K562 (cell line): ENCODE measurements at regions not wholly inside any gene's neighbourhood (a gene's known extent, or its start where the extent isn't known, plus 50 kb on each side); places are given as distances from the start of the nearest gene placed in this dataset.

Source experiments
- GMEB1 ChIP-seq: fragments of 250-450 bp; sonication (Bioruptor Pico); IDR thresholded peaks from 2 replicates; pipeline ENCODE4 v1.4.0; 2020; ENCODE audit warnings: mild to moderate bottlenecking
- PML ChIP-seq: IDR thresholded peaks from 2 replicates; pipeline ENCODE4 v1.6.1; 2012; ENCODE audit warnings: low read length, inconsistent platforms
- SLC30A9 ChIP-seq: fragments of 250-450 bp; sonication (Bioruptor Pico); IDR thresholded peaks from 2 replicates; pipeline ENCODE4 v1.8.0; 2022; ENCODE audit warnings: mild to moderate bottlenecking, moderate library complexity
- SMARCA4 ChIP-seq: fragments of 450-650 bp; IDR thresholded peaks from 2 replicates; pipeline ENCODE4 v1.6.1; 2016
- TBL1XR1 ChIP-seq, 2 experiments: IDR thresholded peaks; 2 replicates each; pipeline ENCODE4 v1.6.1; 2012; ENCODE audit warnings: improper control_type of control experiment in 2 of 2, low read length in 2 of 2, mild to moderate bottlenecking in 1 of 2
- TF ChIP-seq, protein P1 (sequence below): fragments of 200-600 bp; sonication (generic); IDR thresholded peaks from one replicate; pipeline ENCODE4 v1.6.1; 2012; ENCODE audit warnings: mild to moderate bottlenecking, low read depth, low read length, inconsistent platforms

- no peak for TF ChIP-seq TBL1XR1 (IDR thresholded peaks at IDR 0.05; ENCODE audit: low read length in 2 of 2)
- TF ChIP-seq SMARCA4 = no peak
- no peak for TF ChIP-seq GMEB1 (CRISPR knock-in tag)
- no peak for TF ChIP-seq PML
- TF ChIP-seq, protein P1, sequence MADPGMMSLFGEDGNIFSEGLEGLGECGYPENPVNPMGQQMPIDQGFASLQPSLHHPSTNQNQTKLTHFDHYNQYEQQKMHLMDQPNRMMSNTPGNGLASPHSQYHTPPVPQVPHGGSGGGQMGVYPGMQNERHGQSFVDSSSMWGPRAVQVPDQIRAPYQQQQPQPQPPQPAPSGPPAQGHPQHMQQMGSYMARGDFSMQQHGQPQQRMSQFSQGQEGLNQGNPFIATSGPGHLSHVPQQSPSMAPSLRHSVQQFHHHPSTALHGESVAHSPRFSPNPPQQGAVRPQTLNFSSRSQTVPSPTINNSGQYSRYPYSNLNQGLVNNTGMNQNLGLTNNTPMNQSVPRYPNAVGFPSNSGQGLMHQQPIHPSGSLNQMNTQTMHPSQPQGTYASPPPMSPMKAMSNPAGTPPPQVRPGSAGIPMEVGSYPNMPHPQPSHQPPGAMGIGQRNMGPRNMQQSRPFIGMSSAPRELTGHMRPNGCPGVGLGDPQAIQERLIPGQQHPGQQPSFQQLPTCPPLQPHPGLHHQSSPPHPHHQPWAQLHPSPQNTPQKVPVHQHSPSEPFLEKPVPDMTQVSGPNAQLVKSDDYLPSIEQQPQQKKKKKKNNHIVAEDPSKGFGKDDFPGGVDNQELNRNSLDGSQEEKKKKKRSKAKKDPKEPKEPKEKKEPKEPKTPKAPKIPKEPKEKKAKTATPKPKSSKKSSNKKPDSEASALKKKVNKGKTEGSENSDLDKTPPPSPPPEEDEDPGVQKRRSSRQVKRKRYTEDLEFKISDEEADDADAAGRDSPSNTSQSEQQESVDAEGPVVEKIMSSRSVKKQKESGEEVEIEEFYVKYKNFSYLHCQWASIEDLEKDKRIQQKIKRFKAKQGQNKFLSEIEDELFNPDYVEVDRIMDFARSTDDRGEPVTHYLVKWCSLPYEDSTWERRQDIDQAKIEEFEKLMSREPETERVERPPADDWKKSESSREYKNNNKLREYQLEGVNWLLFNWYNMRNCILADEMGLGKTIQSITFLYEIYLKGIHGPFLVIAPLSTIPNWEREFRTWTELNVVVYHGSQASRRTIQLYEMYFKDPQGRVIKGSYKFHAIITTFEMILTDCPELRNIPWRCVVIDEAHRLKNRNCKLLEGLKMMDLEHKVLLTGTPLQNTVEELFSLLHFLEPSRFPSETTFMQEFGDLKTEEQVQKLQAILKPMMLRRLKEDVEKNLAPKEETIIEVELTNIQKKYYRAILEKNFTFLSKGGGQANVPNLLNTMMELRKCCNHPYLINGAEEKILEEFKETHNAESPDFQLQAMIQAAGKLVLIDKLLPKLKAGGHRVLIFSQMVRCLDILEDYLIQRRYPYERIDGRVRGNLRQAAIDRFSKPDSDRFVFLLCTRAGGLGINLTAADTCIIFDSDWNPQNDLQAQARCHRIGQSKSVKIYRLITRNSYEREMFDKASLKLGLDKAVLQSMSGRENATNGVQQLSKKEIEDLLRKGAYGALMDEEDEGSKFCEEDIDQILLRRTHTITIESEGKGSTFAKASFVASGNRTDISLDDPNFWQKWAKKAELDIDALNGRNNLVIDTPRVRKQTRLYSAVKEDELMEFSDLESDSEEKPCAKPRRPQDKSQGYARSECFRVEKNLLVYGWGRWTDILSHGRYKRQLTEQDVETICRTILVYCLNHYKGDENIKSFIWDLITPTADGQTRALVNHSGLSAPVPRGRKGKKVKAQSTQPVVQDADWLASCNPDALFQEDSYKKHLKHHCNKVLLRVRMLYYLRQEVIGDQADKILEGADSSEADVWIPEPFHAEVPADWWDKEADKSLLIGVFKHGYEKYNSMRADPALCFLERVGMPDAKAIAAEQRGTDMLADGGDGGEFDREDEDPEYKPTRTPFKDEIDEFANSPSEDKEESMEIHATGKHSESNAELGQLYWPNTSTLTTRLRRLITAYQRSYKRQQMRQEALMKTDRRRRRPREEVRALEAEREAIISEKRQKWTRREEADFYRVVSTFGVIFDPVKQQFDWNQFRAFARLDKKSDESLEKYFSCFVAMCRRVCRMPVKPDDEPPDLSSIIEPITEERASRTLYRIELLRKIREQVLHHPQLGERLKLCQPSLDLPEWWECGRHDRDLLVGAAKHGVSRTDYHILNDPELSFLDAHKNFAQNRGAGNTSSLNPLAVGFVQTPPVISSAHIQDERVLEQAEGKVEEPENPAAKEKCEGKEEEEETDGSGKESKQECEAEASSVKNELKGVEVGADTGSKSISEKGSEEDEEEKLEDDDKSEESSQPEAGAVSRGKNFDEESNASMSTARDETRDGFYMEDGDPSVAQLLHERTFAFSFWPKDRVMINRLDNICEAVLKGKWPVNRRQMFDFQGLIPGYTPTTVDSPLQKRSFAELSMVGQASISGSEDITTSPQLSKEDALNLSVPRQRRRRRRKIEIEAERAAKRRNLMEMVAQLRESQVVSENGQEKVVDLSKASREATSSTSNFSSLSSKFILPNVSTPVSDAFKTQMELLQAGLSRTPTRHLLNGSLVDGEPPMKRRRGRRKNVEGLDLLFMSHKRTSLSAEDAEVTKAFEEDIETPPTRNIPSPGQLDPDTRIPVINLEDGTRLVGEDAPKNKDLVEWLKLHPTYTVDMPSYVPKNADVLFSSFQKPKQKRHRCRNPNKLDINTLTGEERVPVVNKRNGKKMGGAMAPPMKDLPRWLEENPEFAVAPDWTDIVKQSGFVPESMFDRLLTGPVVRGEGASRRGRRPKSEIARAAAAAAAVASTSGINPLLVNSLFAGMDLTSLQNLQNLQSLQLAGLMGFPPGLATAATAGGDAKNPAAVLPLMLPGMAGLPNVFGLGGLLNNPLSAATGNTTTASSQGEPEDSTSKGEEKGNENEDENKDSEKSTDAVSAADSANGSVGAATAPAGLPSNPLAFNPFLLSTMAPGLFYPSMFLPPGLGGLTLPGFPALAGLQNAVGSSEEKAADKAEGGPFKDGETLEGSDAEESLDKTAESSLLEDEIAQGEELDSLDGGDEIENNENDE = no peak
- no peak for TF ChIP-seq SLC30A9 (CRISPR knock-in tag)
Observed at GRCh38 chrX:67207912-67208311, 335.9 kb upstream of the AR start (continued).
